ENCODE measurements at regions not wholly inside any gene's neighbourhood (a gene's known extent, or its start where the extent isn't known, plus 50 kb on each side); places are given as distances from the start of the nearest gene placed in this dataset.
A peak's percentile ranks its signal among the peaks of the same experiment; 100 is the strongest.

GRCh38 chr2:220280736-220281135 is 653.3 kb downstream of the SLC4A3 start:
- no peak for TF ChIP-seq JUND (IDR thresholded peaks at IDR 0.05; ENCODE audit: low read depth)
- in situ Hi-C loops (cut with HindIII; ENCODE audit: low pct_unique_long_range_greater_than_20kb, low sequenced_read_pairs), result no loop called here
- DNase-seq (ENCODE audit: low read depth in 1 of 2, low spot score in 1 of 2), result no peak

DNA sequence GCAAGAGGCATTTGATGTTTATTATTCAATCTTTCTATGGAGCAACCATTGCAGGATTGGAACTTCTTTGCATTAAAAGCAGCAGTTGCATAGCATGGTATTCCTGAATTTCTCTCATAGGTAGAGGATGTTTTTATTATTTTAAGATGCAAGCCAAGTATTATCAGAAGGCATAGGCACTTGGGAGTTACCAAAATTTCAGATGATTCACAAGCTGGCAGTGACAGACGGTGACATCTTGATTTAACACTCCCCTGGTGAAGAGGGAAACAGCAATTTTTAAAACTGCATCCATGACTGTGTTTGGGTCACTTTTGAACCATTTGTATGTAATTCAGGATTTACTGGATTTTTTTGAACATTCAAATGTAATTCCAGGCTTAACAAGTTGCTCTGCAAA is 654.3 kb downstream of the SLC4A3 start:
- no peak for TF ChIP-seq JUND (IDR thresholded peaks at IDR 0.05; ENCODE audit: low read depth)
- in situ Hi-C loops (cut with HindIII; ENCODE audit: low pct_unique_long_range_greater_than_20kb, low sequenced_read_pairs), result no loop called here
- DNase-seq (ENCODE audit: low read depth in 1 of 2, low spot score in 1 of 2), result no peak

GRCh38 chr2:220282236-220282635 is 654.8 kb downstream of the SLC4A3 start:
- in situ Hi-C loops (cut with HindIII; ENCODE audit: low pct_unique_long_range_greater_than_20kb, low sequenced_read_pairs), result no loop called here
- TF ChIP-seq JUND (IDR thresholded peaks at IDR 0.05; ENCODE audit: low read depth), result no peak

GRCh38 chr2:220293966-220294365 is 666.5 kb downstream of the SLC4A3 start:
- in situ Hi-C loops (cut with HindIII; ENCODE audit: low pct_unique_long_range_greater_than_20kb, low sequenced_read_pairs), result no loop called here
- no peak for TF ChIP-seq JUND (IDR thresholded peaks at IDR 0.05; ENCODE audit: low read depth)
- DNase-seq (ENCODE audit: low read depth in 1 of 2, low spot score in 1 of 2), result no peak

More at GRCh38 chr2:220282236-220282635, 654.8 kb downstream of the SLC4A3 start:
- peak in 1 of 2 experiments; percentile 42 for DNase-seq (ENCODE audit: low read depth in 1 of 2, low spot score in 1 of 2)

DNA sequence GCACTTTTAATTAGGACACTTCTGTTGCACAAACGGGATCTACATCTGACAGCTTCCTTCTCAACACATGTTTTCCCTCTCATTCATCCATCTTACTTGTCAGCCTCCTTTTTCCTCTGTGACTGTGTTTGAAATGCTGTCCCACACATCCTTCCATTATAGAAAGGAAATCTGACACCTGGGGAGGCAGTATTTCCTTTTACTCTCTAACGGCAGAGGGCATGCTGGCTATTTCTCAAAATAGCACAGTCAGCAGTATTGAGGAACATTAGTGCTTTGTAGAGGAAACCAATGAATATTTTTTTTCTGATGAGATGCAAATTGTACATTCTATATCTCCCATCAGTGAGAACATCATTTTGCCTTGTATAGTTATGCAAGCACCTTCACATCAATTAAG is 668.7 kb downstream of the SLC4A3 start:
- no peak for TF ChIP-seq JUND (IDR thresholded peaks at IDR 0.05; ENCODE audit: low read depth)
- in situ Hi-C loops (cut with HindIII; ENCODE audit: low pct_unique_long_range_greater_than_20kb, low sequenced_read_pairs), result no loop called here
- peak in 1 of 2 experiments; percentile 54 for DNase-seq (ENCODE audit: low read depth in 1 of 2, low spot score in 1 of 2)

DNA sequence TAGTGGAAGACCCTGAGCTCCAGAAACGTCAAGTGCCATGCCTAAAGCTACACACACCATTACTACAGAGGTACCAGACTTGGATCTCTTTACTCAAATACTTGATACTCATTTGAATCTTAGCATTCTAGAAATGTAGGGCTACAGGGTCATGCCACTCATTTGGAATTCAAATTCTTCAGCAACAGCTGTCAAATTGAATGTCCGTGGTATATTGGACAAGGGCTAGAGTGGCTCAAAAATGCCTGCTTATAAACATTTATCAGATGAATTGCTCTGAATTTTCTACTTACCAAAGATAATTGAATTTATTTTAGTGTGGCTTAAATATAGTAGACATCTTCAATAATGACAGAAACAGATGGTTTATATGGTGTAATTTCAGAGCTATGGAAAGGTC is 669.7 kb downstream of the SLC4A3 start:
- in situ Hi-C loops (cut with HindIII; ENCODE audit: low pct_unique_long_range_greater_than_20kb, low sequenced_read_pairs), result no loop called here
- TF ChIP-seq JUND (IDR thresholded peaks at IDR 0.05; ENCODE audit: low read depth), result no peak
- no peak for DNase-seq (ENCODE audit: low read depth in 1 of 2, low spot score in 1 of 2)

GRCh38 chr2:220300806-220301205 is 673.4 kb downstream of the SLC4A3 start:
- in situ Hi-C loops (cut with HindIII; ENCODE audit: low pct_unique_long_range_greater_than_20kb, low sequenced_read_pairs), result no loop called here
- TF ChIP-seq JUND (IDR thresholded peaks at IDR 0.05; ENCODE audit: low read depth), result no peak
- no peak for DNase-seq (ENCODE audit: low read depth in 1 of 2, low spot score in 1 of 2)

DNA sequence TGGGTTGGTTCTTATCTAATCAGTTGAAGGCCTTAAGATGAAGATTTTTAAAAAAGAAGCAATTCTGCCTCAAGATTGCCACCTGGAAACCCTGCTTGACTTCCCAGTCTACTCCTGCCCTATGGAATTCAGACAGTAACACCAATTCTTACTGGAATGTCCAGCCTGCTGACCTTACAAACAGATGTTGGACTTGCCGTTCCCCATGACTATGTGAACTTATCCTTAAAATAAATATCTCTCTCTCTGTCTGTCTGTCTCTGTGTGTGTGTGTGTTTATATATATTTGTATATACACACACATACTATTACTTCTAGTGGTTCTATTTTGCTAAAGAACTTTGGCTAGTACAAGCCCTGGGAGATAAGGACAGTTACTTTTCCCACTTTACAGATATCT is 675.3 kb downstream of the SLC4A3 start:
- no peak for DNase-seq (ENCODE audit: low read depth in 1 of 2, low spot score in 1 of 2)
- TF ChIP-seq JUND (IDR thresholded peaks at IDR 0.05; ENCODE audit: low read depth), result no peak
- in situ Hi-C loops (cut with HindIII; ENCODE audit: low pct_unique_long_range_greater_than_20kb, low sequenced_read_pairs), result no loop called here

DNA sequence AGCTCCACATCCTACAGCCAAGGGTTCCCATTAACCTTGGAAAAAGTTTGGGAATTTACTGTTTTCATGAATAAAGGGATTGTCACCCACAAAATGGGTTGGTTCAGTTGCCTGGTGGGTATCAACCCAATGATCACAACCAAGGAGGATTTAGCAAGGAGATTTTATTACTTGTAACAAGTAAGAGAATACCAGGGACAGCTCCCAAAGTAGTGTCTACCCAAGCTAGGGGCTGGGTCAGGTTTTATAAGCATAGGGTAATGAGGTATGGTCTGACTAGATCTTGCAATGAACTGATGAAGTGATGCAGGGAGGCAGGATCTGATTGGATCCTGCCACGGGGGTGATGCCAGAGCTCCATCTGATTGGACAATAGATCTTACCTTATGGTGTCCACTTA is 681.8 kb downstream of the SLC4A3 start:
- no peak for DNase-seq (ENCODE audit: low read depth in 1 of 2, low spot score in 1 of 2)
- TF ChIP-seq JUND (IDR thresholded peaks at IDR 0.05; ENCODE audit: low read depth), result no peak
- in situ Hi-C loops (cut with HindIII; ENCODE audit: low pct_unique_long_range_greater_than_20kb, low sequenced_read_pairs), result no loop called here

DNA sequence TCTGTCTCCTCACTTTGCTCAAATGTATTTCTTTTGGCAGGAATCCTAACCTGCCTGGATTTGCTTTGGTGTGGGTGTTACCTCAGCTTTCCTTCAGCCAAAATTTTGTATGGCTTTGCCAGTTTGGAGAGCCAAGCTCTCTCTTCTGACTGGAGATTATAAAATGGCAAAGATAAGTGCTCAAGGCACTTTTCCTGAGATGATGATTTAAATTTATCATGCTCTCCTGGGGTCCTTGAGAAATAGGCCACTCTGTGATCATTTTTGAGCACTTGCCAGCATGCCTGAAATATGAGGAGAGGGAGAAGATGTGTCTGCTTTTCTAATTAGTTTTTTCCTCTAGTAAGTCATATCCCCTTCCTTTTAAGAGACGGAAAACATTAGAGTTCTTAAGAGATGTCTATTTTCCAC is 683.0 kb downstream of the SLC4A3 start:
- no peak for DNase-seq (ENCODE audit: low read depth in 1 of 2, low spot score in 1 of 2)

GRCh38 chr2:220315098-220315823 is 687.8 kb downstream of the SLC4A3 start:
- in situ Hi-C loops (cut with HindIII; ENCODE audit: low pct_unique_long_range_greater_than_20kb, low sequenced_read_pairs), result no loop called here

More for the DNA sequence above, 683.0 kb downstream of the SLC4A3 start:
- in situ Hi-C loops (cut with HindIII; ENCODE audit: low pct_unique_long_range_greater_than_20kb, low sequenced_read_pairs), result no loop called here
- TF ChIP-seq JUND (IDR thresholded peaks at IDR 0.05; ENCODE audit: low read depth), result no peak

DNA sequence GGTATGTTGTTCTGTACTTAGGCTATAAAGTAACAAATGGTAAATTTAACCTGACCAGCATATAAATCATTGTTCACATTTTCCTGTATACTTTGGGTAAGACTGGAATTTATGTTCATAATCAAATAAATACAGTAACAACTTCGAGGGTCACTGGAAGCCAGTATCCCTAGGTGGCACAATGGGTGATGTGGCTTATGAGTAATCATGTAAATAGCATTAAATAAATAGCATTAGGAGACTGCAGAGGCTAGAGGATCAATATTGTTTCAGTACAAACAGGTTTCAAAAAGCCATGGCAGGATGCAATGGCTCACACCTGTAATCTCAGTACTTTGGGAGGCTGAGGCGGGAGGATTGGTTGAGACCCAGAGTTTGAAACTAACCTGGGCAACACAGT is 690.6 kb downstream of the SLC4A3 start:
- no peak for TF ChIP-seq JUND (IDR thresholded peaks at IDR 0.05; ENCODE audit: low read depth)
- in situ Hi-C loops (cut with HindIII; ENCODE audit: low pct_unique_long_range_greater_than_20kb, low sequenced_read_pairs), result no loop called here
- DNase-seq (ENCODE audit: low read depth in 1 of 2, low spot score in 1 of 2), result no peak

More at GRCh38 chr2:220315098-220315823, 687.8 kb downstream of the SLC4A3 start:
- no peak for DNase-seq (ENCODE audit: low read depth in 1 of 2, low spot score in 1 of 2)
- TF ChIP-seq JUND (IDR thresholded peaks at IDR 0.05; ENCODE audit: low read depth), result no peak

GRCh38 chr2:220318508-220318907 is 691.1 kb downstream of the SLC4A3 start:
- DNase-seq (ENCODE audit: low read depth in 1 of 2, low spot score in 1 of 2), result no peak
- in situ Hi-C loops (cut with HindIII; ENCODE audit: low pct_unique_long_range_greater_than_20kb, low sequenced_read_pairs), result no loop called here
- no peak for TF ChIP-seq JUND (IDR thresholded peaks at IDR 0.05; ENCODE audit: low read depth)

DNA sequence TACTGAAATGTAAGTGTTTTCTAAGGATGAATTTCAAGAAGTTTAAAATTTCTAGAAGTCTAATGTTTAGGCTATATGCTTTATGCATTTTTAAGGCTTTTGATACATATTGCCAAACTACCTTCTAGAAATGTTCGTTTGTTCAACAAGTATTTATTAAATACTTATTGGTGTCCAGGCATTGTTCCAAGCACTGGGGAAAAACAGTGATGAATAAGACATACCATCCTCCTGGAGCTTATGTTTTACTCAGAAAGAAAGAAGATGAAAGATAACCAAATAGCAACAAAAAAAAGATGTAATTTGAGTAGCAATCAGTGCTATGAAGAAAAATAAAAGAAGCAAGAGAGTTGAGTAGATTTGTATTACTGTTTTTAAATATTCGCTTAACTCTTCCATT is 692.9 kb downstream of the SLC4A3 start:
- no peak for DNase-seq (ENCODE audit: low read depth in 1 of 2, low spot score in 1 of 2)
- in situ Hi-C loops (cut with HindIII; ENCODE audit: low pct_unique_long_range_greater_than_20kb, low sequenced_read_pairs), result no loop called here
- TF ChIP-seq JUND (IDR thresholded peaks at IDR 0.05; ENCODE audit: low read depth), result no peak

Data from T47D (cell line).